Femur (tissue), 1 donor: ENCODE measurements at regions not wholly inside any gene's neighbourhood (a gene's known extent, or its start where the extent isn't known, plus 50 kb on each side); places are given as distances from the start of the nearest gene placed in this dataset.

Experiments used
- DNase-seq: peaks from one replicate; pipeline ENCODE4 v3.0.0-alpha.2; 2017

DNA sequence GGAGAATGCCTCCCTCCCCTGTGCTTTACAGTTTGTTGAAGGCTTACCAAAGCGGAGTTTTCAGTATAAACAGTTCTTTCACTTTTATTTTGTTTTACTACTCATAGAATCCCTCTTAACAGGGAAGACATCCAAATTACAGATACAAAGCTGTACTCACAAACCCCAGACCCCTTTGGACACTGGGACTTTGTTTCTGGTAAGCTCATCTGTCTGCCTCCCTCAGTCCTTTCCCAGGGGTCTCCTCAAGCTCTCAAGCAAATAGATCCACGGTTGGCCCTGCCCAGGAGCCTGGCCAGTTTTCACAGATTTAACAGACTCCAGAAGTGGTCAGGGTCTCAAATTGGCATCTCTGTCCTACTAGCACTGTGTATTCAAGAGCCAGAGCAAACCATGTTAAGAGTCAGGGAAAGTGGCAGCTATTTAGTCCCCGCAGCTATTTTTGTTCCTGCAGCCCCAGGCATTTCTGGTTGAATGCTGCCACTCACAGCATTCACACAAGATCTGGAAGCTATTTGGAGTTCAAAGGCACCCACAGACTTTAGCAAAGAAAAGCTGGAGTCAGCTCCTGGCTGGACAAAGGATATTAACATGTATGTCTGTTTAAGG lies 54.2 kb downstream of the TMEM100 start:
- DNase-seq, result peak; percentile 69

DNA sequence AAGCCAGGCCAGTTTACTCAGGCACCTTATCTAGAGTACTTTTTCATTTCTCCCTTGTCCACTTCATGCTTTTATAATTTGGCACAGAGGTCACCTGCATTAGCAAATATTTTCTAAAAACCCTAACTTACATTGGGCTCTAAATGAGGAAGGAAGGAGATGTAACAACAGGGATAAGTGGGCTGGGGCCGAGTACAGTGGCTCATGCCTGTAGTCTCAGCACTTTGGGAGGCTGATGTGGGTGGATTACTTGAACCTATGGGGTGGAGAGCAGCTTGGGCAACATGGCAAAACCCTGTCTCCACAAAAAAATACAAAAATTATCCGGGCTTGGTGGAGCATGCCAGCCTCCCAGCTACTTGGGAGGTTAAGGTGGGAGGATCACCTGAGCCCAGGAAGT lies 55.9 kb downstream of the TMEM100 start:
- DNase-seq, result no peak

GRCh38 chr17:55664287-55664686 lies 58.4 kb downstream of the TMEM100 start:
- DNase-seq, result no peak

GRCh38 chr17:55663400-55663799 lies 59.3 kb downstream of the TMEM100 start:
- no peak for DNase-seq

- no peak for DNase-seq
Observed at GRCh38 chr17:55661963-55662834, 60.5 kb downstream of the TMEM100 start.

DNA sequence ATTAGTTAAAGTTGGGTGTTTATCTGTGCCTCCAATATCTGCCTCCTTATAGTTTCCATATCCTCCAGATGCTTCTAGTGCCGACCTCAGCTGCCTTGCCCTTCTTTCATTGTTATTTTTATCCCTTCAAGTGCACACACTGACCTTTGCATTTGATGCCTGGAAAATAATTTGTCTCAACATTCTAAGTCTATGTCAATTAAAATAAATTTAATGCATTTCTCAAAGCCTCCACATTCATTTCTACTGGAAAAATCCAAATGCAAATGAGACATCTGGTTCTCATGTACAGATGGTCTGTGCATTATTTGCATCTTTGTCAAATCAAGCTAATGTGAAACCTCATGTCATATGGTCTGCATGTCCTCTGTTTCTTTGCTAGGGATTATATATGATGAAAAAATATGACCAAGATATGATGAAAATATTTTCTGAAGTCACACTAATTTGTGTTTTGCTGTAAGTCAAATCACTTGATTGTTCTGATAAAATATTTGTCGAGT lies 61.4 kb downstream of the TMEM100 start:
- DNase-seq, result no peak

GRCh38 chr17:55660178-55660886 lies 62.3 kb downstream of the TMEM100 start:
- DNase-seq, result no peak

DNA sequence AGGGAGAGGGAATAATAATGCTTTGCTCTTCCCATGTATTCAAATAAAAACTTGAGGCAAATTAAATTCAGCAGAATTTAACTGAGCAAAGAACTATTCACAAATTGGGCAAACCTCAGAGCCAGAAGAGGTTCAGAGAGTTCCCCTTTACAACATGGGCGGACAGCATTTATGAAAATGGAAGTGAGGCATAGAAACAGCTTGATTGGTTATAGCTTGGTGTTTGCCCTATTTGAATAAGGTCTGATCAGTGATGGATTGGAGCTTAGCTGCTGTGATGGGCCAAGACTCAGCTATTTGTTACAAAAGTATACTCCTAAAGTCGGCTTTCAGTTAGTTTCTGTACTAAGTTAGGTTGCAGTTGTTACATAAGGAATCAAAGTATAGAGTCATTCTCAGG lies 63.0 kb downstream of the TMEM100 start:
- no peak for DNase-seq

DNA sequence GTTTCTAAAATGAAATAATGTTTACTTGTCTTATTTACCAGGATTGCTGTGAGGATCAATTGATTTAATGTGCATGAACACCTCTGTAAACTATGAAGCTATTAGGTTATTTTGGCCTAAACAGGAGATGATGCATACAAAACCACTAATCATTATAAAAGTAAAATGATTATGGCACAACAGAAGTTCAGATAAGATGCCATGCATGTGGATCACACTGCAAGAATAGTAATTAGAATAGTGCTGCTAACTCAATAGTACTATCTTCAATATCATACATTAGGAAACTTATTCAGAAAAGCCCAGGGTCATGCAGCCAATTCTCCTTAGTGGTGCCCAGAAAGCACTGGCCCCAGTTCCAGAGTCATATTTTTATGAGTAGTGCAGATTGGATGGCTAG lies 66.9 kb downstream of the TMEM100 start:
- no peak for DNase-seq

DNA sequence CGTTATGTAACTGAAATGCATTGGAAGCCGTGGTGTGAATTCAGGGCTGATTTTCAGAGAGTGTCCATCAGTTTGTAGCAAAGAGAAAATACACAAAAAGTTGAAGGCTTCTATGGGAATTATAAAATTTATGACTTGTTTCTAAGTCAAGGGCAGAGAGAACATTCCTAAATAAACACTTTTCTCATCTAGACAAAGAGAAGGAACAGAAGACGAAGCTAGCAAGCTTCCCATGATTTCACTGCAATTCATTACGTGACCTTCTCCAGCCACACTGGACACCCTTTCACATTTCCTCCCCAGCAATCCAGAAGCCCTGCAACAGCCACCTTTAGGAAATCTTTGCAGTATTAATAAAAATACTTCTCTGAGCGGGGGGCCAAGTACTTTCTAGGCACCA lies 67.8 kb downstream of the TMEM100 start:
- DNase-seq, result no peak

DNA sequence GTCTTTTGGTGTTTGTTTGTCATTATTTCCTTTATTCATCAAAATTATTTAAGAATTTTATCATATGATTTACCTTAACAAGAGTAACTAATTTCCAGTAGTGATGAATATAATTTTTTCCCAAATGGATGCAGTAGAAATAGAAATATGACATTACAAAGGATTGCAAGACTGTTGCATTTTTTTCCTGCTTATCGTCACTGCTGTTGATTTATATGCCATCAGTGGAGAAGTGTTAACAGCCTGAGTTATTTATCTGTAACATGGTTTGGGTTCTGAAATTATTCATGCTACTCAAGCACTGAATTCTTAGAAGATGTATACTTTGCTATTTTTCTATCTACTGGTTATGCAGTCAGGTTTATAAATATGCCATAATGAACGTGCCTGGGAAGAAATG lies 68.6 kb downstream of the TMEM100 start:
- no peak for DNase-seq

DNA sequence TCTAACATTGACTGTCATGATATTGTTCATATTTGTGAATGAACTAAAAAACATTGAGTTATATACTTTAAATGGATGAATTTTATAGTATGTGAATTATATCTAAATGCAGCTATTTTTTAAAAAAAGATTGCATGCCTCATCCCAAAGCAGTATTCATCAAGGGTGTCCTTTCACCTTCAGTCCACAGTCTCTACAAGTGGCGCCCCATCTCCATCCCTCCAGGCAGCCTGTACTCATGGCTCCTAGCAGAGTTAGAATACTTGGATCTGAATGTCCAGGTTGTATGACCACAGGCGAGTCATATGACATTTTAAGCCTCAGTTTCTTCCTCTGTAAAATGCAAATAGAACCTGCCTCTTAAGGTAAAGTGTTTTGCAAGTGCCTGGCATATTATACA lies 69.8 kb downstream of the TMEM100 start:
- no peak for DNase-seq

DNA sequence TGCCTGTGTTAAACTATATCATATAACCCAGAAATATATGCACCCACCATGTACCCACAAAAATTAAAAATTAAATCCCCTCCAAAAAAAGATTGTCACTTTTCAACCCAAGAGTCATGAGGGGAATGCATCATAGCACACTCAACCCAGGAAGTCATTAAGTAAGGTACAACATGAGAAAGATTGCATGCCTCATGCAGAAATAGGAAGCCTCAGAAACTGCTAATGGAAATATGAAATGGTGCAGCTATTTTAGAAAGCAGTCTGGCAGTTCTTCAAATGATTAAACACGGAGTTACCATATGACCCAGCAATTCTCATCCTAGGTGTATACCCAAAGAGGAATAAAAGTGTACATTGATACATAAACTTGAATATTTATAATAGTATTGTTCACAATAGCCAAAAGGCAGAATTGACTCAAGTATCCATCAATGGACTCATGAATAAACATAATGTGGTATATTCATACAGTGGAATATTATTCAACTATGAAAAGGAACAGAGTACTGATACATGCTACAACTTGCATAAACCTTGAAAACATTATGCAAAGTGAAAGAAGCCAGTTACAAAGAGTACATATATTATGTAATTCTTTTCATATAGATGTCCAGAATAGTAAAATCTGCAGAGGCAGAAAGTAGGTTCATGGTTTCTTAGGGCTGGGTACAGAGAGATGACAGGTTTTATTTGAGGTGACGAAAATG lies 70.4 kb downstream of the TMEM100 start:
- no peak for DNase-seq

- DNase-seq, result no peak
Observed at GRCh38 chr17:55649957-55650597, 72.6 kb downstream of the TMEM100 start.

DNA sequence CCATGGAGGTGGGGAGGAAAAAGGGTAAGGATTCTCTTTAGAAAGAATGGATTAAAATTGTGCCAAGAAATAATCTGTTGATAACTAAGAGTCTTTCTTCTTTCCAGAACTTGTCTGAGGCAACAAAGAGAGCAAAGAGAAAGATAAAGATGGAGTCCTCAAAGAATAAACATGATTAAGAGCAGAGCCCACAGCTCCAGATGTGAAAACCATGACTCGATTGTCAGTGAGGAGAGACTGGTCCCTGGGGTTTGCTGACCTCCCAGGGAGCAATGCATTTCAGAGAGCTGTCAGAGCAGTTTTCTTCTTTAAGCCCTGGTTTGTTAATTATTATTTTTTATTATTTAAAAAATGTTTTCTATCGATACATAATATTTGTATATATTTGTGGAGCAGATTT lies 74.6 kb downstream of the TMEM100 start:
- DNase-seq, result no peak

GRCh38 chr17:55645361-55645760 lies 77.3 kb downstream of the TMEM100 start:
- no peak for DNase-seq

- DNase-seq, result no peak
Observed at GRCh38 chr17:55644346-55644745, 78.3 kb downstream of the TMEM100 start.

DNA sequence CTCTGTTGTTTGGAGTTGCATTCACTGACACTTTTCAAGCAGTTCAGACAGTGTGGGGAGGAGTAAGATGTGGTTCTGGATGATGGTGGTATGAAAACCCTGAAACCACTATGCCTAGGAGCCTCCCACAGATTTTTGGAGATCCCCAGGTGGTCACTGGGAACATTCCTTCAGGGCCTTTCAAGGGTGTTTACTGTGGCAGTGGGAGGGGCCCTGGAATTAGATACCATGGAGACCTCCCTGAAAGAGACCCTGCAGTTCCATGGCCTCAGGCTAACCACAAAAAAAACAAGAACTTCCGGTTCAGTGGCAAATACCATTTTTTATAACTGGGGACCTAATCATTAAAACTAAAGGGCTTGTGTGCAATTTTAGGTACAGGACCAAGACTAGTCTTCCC lies 79.9 kb downstream of the TMEM100 start:
- no peak for DNase-seq

DNA sequence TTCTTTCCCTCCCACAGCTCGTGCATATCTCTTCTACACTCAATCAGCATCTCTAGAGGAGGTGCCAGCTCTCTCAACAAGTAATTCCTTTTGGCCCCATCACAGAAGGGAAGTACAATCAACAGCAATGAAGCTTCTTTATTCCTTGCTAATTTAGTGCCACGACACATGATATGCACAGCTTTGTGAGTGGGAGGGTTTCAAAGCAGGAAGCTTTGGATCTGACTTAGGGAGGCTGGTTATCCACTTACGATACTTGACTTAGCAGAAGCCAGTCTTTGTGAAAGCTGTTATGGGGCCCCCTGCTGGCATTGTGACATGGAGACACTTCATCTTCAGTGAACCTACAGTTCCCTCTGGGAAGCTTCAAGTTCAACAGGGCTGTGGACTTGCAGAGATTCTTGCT lies 81.0 kb downstream of the TMEM100 start:
- peak; percentile 73 for DNase-seq

DNA sequence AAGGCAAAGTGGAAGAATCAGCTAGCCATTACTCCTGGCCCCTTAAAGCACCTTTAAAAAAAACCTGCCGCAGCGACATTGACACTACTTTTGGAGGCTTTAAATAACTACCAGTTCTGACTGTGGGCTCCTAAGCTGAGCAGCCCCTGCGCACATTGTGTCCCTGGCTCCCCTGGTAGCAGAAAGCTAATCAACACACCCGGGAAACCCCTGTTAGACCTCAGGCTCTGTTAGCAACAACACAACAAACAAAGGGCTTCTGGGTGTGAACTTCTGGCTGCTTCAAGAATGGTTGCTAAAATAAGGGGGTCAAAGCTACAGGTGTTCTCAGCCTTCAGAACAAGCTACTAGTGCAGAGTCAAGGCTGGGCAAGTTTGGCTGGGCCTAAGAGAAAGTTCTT lies 83.6 kb downstream of the TMEM100 start:
- DNase-seq, result no peak

DNA sequence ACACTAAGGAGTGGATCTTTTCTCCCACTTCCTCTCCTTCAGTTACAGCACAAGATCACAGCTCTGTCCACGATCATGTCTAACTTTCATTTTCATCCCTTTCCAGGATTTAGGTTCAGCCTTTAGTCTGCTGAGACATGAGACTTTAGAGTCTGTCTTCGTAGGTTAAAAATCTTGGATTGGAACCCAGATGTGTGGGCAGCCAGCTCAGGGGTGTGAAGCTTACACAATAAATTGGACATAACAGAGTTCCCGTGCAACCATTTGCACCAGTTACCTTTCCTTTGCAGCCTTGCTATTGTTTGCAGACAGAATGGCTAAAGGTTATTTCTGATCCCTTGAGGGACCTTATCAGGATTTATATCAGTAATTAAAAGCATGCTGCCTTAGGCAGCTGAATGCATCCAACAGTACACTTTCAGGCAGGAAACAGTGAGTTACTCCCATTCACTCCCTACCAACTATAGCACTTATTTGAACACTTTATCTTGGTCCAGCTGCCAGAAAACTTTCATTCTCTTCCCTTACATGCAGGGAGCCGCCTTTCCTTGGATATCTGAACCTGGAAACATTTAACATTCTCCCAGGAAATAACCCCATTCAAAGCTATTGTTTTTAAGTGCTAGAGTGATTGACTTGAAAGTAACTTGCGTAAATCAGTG lies 87.3 kb downstream of the TMEM100 start:
- no peak for DNase-seq

DNA sequence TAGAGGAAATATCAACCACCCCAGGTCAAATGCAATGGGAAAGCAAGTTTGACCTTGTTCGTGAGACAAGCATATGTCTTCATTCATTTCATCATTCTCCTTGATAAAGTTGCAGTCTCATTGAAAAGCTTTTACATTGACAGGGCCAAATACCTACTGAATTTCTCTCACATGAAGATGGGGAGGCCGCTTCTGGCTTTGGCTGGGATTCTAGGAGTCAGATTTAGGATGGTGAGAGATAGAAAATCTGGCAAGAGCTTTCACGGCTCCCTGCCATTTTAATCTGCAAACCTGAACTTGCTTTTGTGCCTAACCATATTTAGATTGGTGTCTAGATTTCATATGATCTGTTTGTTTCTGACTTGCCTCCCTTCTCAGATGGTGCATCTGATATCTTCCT lies 88.0 kb downstream of the TMEM100 start:
- no peak for DNase-seq
